Esophagus muscularis mucosa (tissue), 4 donors: ENCODE measurements at regions not wholly inside any gene's neighbourhood (a gene's known extent, or its start where the extent isn't known, plus 50 kb on each side); places are given as distances from the start of the nearest gene placed in this dataset.

Experiments
- CTCF ChIP-seq, 3 experiments: fragments of 200-600 bp in 2 of 3; fragments of 450-650 bp in 1 of 3; sonication (generic) in 2 of 3; IDR thresholded peaks; one replicate each; pipeline ENCODE4 v1.5.1; 2017 to 2019; ENCODE audit warnings: antibody characterized with exemption in 3 of 3, mild to moderate bottlenecking in 2 of 3, moderate library complexity in 1 of 3
- EP300 ChIP-seq: sonication (generic); formaldehyde crosslinking; IDR thresholded peaks from one replicate; pipeline ENCODE4 v1.6.1; 2017; ENCODE audit warnings: antibody characterized with exemption
- POLR2A ChIP-seq: fragments of 450-650 bp; IDR thresholded peaks from one replicate; pipeline ENCODE4 v1.6.1; 2017; ENCODE audit warnings: antibody characterized with exemption, moderate library complexity, mild to moderate bottlenecking, low read depth
- POLR2AphosphoS5 ChIP-seq, 2 donors: sonication (generic); formaldehyde crosslinking; IDR thresholded peaks; one replicate each; pipeline ENCODE4 v1.6.1; 2017; ENCODE audit warnings: antibody characterized with exemption in 2 of 2

- no peak for TF ChIP-seq CTCF (IDR thresholded peaks at IDR 0.05)
- no peak for TF ChIP-seq POLR2AphosphoS5 (IDR thresholded peaks at IDR 0.05)
- TF ChIP-seq POLR2A, result no peak
- no peak for TF ChIP-seq EP300
These were observed 65.3 kb upstream of the FAM181A start for GRCh38 chr14:93861836-93862235.
